ENCODE measurements at regions not wholly inside any gene's neighbourhood (a gene's known extent, or its start where the extent isn't known, plus 50 kb on each side); places are given as distances from the start of the nearest gene placed in this dataset.
A peak's percentile ranks its signal among the peaks of the same experiment; 100 is the strongest.

DNA sequence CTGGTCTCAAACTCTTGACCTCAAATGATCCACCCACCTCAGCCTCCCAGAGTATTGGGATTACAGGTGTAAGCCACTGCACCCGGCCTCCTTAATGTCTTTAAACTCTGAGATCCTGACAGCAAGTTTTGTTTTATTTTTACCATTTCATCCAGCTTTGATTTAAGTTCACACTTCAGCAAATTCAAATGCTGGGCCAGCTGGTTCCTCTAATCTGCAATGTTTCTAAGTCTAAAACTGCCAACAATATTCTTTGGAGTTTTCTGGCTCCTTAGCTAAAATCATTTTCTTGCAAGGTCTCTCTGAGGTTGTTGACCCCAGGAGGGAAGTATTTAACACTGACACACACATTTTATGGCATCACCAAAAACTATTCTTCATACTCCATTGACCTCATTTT, 72.0 kb upstream of the COL24A1 start:
- no peak for DNase-seq

- no peak for DNase-seq
Measured at GRCh38 chr1:86227026-86227425, 70.5 kb upstream of the COL24A1 start.

- DNase-seq = no peak
Measured at GRCh38 chr1:86226204-86226603, 69.6 kb upstream of the COL24A1 start.

DNA sequence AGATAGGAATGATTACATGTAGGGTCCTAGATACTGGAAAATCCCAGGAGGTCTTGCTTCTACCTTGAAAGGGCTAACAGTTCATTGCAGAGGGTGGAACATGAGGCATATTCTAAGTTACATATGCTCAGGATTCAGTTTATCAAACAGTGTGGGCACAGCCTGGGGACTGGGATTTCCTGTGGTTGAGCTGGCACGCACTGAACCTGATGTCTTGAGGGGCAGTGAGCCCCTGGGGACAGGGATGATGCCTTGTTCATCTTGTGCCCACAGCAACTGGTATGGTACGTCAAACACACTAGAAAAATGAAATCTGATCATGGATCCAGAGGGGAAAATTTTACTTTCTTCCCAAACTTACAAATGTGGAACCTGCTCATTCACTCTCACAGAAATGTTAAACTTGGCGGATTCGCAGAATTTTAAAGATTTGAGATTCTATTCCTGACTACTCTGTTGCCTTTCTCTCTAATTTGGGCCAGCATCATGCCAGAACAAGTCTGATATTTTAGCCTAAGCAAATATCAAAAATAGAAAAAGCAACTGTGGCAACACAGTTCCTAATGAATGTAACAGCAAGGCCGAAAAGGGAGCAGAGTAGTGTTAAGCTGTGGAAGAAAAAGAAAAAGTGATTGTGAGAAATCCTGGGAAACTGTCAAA, 68.2 kb upstream of the COL24A1 start:
- DNase-seq = no peak

- no peak for DNase-seq
Measured at GRCh38 chr1:86218859-86219258, 62.3 kb upstream of the COL24A1 start.

DNA sequence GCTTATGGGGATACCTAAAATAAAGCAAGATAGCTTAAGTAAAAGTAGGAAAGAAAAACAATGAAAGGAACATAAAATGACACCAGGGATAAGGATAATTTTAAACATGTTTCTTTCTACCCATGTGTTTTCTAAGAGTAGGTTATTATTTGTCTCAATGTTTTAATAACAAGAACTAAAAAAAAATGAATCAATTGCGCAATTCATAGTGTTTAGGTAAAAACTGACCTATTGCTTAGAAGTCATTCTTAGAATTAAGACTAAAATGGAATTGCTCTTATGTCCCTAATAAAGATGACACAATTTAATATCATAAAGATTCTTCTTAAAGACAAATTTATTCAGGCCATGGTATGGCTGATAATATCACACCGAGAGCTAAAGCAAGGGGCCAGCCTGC, 58.0 kb upstream of the COL24A1 start:
- DNase-seq = no peak

GRCh38 chr1:86209346-86209745, 52.8 kb upstream of the COL24A1 start:
- no peak for DNase-seq

GRCh38 chr1:86207323-86207722, 50.8 kb upstream of the COL24A1 start:
- DNase-seq = peak; percentile 49 to 69
